ENCODE measurements at regions not wholly inside any gene's neighbourhood (a gene's known extent, or its start where the extent isn't known, plus 50 kb on each side); places are given as distances from the start of the nearest gene placed in this dataset.

- Histone ChIP-seq H3K9me3 (ENCODE audit: low read length) (no peaks in the 10 kb centered on the region), H2AFZ (ENCODE audit: low read length) (no peak overlapping the region), H3K79me2 (ENCODE audit: insufficient read depth, low read length) (no peaks in the 10 kb centered on the region), H3K9me2 (ENCODE audit: low read depth, low read length) (no peaks in the 10 kb centered on the region), H3F3A (ENCODE audit: insufficient read depth, low read length) (no peaks in the 10 kb centered on the region), H3K4me1 (ENCODE audit: insufficient read depth, low read length, severe bottlenecking) (no peaks in the 10 kb centered on the region), H3K27ac (ENCODE audit: low read depth, low read length, poor library complexity, severe bottlenecking) (no peak overlapping the region), H3K9ac (ENCODE audit: low read length) (no peak overlapping the region), H3K27me3 (ENCODE audit: insufficient read depth, low read length) (no peaks in the 10 kb centered on the region), H3K4me3 (ENCODE audit: low read depth, low read length, poor library complexity, severe bottlenecking) (no peak overlapping the region), H4K20me1 (ENCODE audit: insufficient read depth, low read length) (no peaks in the 10 kb centered on the region), H3K36me3 (ENCODE audit: insufficient read depth, low read length) (no peaks in the 10 kb centered on the region), H3K4me2 (ENCODE audit: low read length) (no peak overlapping the region)
- TF ChIP-seq EZH2 (IDR thresholded peaks at IDR 0.05; ENCODE audit: borderline replicate concordance, low read length) (no peak), CTCF (IDR thresholded peaks at IDR 0.05; ENCODE audit: low read length) (no peak)
Observed at GRCh38 chr2:191557841-191558240, 120.1 kb upstream of the NABP1 start.

- Histone ChIP-seq H4K20me1 (ENCODE audit: insufficient read depth, low read length) (no peaks in the 10 kb centered on the region), H3K4me2 (ENCODE audit: low read length) (no peak overlapping the region), H3K27ac (ENCODE audit: low read depth, low read length, poor library complexity, severe bottlenecking) (no peak overlapping the region), H3K4me1 (ENCODE audit: insufficient read depth, low read length, severe bottlenecking) (no peaks in the 10 kb centered on the region), H3K9ac (ENCODE audit: low read length) (no peak overlapping the region), H3K9me3 (ENCODE audit: low read length) (no peaks in the 10 kb centered on the region), H3F3A (ENCODE audit: insufficient read depth, low read length) (no peaks in the 10 kb centered on the region), H3K9me2 (ENCODE audit: low read depth, low read length) (no peaks in the 10 kb centered on the region), H3K79me2 (ENCODE audit: insufficient read depth, low read length) (no peaks in the 10 kb centered on the region), H2AFZ (ENCODE audit: low read length) (no peak overlapping the region), H3K27me3 (ENCODE audit: insufficient read depth, low read length) (no peaks in the 10 kb centered on the region), H3K4me3 (ENCODE audit: low read depth, low read length, poor library complexity, severe bottlenecking) (no peak overlapping the region), H3K36me3 (ENCODE audit: insufficient read depth, low read length) (no peaks in the 10 kb centered on the region)
- no peak for TF ChIP-seq EZH2 (IDR thresholded peaks at IDR 0.05; ENCODE audit: borderline replicate concordance, low read length)
- no peak for TF ChIP-seq CTCF (IDR thresholded peaks at IDR 0.05; ENCODE audit: low read length)
Observed at GRCh38 chr2:191559569-191559968, 118.4 kb upstream of the NABP1 start.

- Histone ChIP-seq H3K4me2 (ENCODE audit: low read length) (no peak overlapping the region), H2AFZ (ENCODE audit: low read length) (no peak overlapping the region)
- no peak for TF ChIP-seq EZH2 (IDR thresholded peaks at IDR 0.05; ENCODE audit: borderline replicate concordance, low read length)
- no peak for TF ChIP-seq CTCF (IDR thresholded peaks at IDR 0.05; ENCODE audit: low read length)
Observed at GRCh38 chr2:191560411-191560980, 117.4 kb upstream of the NABP1 start.

More at GRCh38 chr2:191560411-191560980, 117.4 kb upstream of the NABP1 start:
- no peaks in the 10 kb centered on the region for H3K9me2 ChIP-seq (ENCODE audit: low read depth, low read length)
- no peaks in the 10 kb centered on the region for H3K9me3 ChIP-seq (ENCODE audit: low read length)
- H4K20me1 ChIP-seq (ENCODE audit: insufficient read depth, low read length): no peaks in the 10 kb centered on the region
- no peaks in the 10 kb centered on the region for H3K4me1 ChIP-seq (ENCODE audit: insufficient read depth, low read length, severe bottlenecking)
- H3K27me3 ChIP-seq (ENCODE audit: insufficient read depth, low read length): no peaks in the 10 kb centered on the region
- H3K9ac ChIP-seq (ENCODE audit: low read length): no peak overlapping the region
- no peaks in the 10 kb centered on the region for H3K36me3 ChIP-seq (ENCODE audit: insufficient read depth, low read length)
- H3K4me3 ChIP-seq (ENCODE audit: low read depth, low read length, poor library complexity, severe bottlenecking): no peak overlapping the region
- no peak overlapping the region for H3K27ac ChIP-seq (ENCODE audit: low read depth, low read length, poor library complexity, severe bottlenecking)
- no peaks in the 10 kb centered on the region for H3K79me2 ChIP-seq (ENCODE audit: insufficient read depth, low read length)
- H3F3A ChIP-seq (ENCODE audit: insufficient read depth, low read length): no peaks in the 10 kb centered on the region
